HCT116 (cell line): ENCODE measurements at regions not wholly inside any gene's neighbourhood (a gene's known extent, or its start where the extent isn't known, plus 50 kb on each side); places are given as distances from the start of the nearest gene placed in this dataset.

ENCODE experiments used
- ATF3 ChIP-seq: IDR thresholded peaks from 2 replicates; pipeline ENCODE4 v1.6.1; 2012
- CTCF ChIP-seq, 3 experiments: fragments of 200-600 bp in 1 of 3; sonication (generic) in 1 of 3; IDR thresholded peaks in 2 of 3; conservative IDR thresholded peaks in 1 of 3; 2 replicates each; pipeline ENCODE4 v1.5.1; 2012 to 2017; ENCODE audit warnings: low read depth in 2 of 3, low read length in 2 of 3, antibody characterized with exemption in 1 of 3, borderline replicate concordance in 1 of 3, control low read depth in 1 of 3, mild to moderate bottlenecking in 1 of 3, mixed read lengths in 1 of 3, mixed run types in 1 of 3, moderate library complexity in 1 of 3; ENCODE audit not compliant: insufficient read depth in 1 of 3
- POLR2A ChIP-seq: IDR thresholded peaks from 2 replicates; pipeline ENCODE4 v1.7.0; 2011; ENCODE audit warnings: borderline replicate concordance; ENCODE audit not compliant: insufficient read depth, insufficient read length; ENCODE audit errors: extremely low read depth
- POLR2AphosphoS5 ChIP-seq: IDR thresholded peaks from 2 replicates; pipeline ENCODE4 v1.6.1; 2011; ENCODE audit warnings: mild to moderate bottlenecking, low read depth, low read length, moderate library complexity
- YY1 ChIP-seq: IDR thresholded peaks from 2 replicates; pipeline ENCODE4 v1.6.1; 2011; ENCODE audit warnings: low read length, low read depth, moderate library complexity, mild to moderate bottlenecking; ENCODE audit not compliant: insufficient replicate concordance; ENCODE audit errors: extremely low read depth

- TF ChIP-seq POLR2A = no peak
- TF ChIP-seq ATF3 = no peak
- no peak for TF ChIP-seq YY1
- TF ChIP-seq POLR2AphosphoS5 = no peak
- TF ChIP-seq CTCF (IDR thresholded peaks at IDR 0.05 in 2 of 3, conservative IDR thresholded peaks at IDR 0.05 in 1 of 3; ENCODE audit: borderline replicate concordance in 1 of 3, insufficient read depth in 1 of 3, low read depth in 2 of 3, low read length in 2 of 3) = no peak
These were observed 72.7 kb upstream of the ITPRID2 start for GRCh38 chr2:181818840-181819239.
